ENCODE measurements at regions not wholly inside any gene's neighbourhood (a gene's known extent, or its start where the extent isn't known, plus 50 kb on each side); places are given as distances from the start of the nearest gene placed in this dataset.

DNA sequence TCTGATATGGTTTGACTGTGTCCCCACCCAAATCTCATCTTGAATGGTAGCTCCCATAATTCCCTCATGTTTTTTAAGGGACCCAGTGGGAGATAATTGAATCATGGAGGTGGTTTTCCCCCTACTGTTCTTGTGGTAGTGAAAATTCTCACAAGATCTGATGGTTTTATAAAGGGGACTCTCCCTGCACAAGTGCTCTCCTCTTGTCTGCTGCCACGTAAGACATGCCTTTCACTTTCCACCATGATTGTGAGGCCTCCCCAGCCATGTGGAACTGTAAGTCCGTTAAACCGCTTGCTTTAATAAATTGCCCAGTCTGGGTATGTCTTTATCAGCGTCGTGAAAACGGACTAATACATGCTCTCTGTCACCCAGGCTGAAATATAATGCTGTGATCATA lies 200.9 kb upstream of the SLIT2 start:
- DNase-seq (ENCODE audit: low read depth, low spot score), result no peak

- DNase-seq (ENCODE audit: low read depth, low spot score), result no peak
Measured at GRCh38 chr4:20049889-20050288, 201.8 kb upstream of the SLIT2 start.

DNA sequence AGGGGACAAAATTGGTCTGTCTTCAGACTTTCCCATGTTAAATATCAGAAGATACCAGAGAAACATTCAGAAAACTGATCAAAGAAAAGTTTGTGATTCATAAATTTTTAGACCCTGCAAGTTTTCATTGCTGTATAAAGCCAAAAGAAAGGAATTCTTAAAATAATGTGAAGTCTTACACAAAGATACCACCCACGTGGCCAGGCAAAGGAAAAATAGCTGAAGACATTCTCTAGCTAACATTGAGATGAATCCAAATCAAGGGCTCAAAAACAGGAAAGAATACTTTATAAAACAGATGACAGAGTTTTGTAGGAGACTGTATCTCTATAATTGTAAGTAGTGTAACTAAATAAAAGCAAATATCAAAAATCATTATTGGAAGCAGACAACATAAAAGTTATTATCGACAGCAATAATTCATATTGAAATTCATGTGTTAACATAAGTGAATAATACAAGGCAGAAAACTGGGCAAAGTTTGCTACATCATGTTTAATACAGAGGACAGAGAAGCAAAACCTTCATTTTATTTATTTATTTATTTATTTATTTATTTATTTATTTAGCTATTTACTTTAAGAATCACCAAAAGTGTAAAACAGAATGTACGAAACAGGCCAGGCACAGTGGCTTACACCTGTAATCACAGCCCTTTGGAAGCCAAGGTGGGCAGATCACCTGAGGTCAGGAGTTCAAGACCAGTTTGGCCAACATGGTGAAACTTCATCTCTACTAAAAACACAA lies 204.6 kb upstream of the SLIT2 start:
- no peak for DNase-seq (ENCODE audit: low read depth, low spot score)

DNA sequence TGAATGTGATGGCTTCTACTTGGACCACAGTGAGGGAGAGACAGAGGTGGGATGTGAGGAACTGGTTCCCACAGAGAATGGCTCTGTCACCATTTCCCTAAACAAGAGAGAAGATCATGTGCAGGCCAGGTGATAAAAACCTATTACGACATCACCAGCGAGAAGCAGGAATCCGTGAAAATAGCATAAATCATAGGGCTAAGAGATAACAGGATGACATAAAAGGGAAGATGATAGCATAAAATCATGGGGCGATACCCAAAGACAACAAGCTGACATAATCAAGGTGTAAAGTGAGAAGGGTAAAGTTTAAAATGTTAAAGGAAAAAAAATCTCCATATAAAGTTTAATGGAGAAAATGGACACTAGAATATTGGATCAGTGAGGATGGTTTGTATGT lies 205.5 kb upstream of the SLIT2 start:
- no peak for DNase-seq (ENCODE audit: low read depth, low spot score)

- DNase-seq (ENCODE audit: low read depth, low spot score), result no peak
Measured at GRCh38 chr4:20044966-20045365, 206.7 kb upstream of the SLIT2 start.

GRCh38 chr4:20044502-20044911 lies 207.2 kb upstream of the SLIT2 start:
- no peak for DNase-seq (ENCODE audit: low read depth, low spot score)

- DNase-seq (ENCODE audit: low read depth, low spot score), result no peak
Measured at GRCh38 chr4:20043991-20044390, 207.7 kb upstream of the SLIT2 start.

DNA sequence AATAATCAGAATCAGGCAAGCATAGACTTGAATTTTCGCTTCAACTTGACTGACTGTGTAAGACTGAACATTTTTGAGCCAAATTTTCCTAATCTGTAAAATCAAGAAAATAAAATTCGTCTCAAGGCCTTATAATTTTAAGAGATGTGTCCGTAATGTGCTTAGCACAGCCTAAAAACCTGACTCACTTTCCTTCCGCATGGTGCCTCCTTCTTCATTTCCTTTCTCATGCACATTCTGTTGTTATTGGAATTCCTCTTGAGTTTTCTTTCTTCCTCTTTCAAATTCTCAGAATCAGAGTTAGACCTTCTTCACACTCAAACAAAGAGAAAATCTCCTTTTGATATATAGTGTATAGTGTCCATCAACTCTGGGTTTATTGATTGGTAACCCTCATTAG lies 208.9 kb upstream of the SLIT2 start:
- no peak for DNase-seq (ENCODE audit: low read depth, low spot score)

DNA sequence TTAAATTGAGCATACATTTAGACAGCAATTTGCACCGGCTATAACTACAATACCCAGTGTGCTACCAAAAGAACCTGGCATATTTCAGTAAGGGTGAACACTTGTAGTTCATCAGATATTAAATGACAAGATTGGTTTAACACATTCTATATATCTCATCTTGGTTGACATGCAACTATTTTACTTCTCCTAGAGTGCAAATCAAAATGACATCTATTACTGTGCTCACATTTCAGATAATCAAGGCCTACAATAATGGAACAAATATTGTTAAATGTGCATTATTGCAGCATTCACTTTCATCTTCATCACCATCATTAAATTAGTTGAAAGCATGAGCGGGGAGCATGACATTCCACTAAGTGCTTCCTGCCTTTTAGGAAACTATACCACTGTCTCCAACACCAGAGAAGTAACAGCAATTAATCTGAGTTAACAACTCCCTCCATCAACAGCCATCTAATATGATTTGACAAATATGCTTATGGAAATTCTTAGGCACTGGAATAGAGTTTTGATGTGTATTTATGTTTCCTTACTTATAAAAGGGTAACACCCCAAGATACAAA lies 209.8 kb upstream of the SLIT2 start:
- DNase-seq (ENCODE audit: low read depth, low spot score), result no peak

GRCh38 chr4:20037745-20038144 lies 214.0 kb upstream of the SLIT2 start:
- no peak for DNase-seq (ENCODE audit: low read depth, low spot score)

DNA sequence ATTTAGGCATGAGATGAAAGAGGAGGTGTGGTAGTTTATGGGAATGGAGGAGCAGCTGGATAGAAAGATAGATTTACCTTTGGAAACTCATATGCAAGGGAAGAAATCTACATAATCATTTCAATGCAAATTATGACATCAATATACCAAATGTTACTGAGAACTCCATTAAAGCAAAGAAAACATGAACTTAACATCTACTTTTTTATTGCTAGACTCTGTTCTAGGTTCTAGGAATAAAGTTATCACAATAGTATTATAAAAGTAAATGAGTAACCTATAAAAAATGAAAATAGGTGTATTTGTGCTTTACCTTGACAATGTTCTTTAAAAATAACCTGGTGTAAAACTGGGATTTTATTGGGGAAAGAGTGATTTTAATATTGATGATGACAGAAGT lies 221.6 kb upstream of the SLIT2 start:
- no peak for DNase-seq (ENCODE audit: low read depth, low spot score)

DNA sequence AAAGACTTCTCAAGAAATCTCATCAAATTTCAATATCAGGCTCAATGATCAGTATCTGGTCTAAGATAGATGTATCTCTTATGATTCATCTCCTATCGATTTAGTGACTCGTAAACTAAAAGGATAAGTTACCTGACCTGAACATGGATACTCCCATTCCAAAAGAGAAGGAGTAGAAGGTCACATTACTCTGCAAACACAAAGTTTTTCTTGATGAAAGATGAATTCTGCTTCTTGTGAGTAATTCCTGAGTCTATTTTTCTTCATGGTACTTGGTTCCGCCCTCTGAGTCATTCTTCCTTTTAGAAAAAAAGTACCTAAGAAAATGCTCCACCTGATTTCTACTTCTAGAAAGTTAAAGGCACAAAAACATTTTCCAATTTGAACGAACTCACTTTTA lies 223.1 kb upstream of the SLIT2 start:
- DNase-seq (ENCODE audit: low read depth, low spot score), result no peak

DNA sequence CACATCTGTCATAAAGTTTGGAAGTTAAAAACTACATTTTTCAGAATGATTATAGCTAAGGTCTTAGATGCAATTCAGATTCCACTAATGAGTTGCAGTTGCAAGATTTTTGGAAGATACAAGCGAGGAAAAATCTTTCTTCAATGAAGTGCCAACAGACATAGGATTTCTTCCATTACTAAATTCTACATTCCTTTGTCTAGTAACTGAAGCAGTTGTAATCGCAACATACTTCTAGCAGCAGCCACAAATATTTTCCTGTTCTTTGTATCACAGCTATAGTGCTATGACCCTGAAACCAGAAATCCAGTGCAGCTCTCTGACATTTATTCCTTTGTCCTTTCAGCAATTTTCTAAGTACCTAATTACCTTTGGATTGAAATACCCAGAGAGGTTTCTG lies 225.2 kb upstream of the SLIT2 start:
- DNase-seq (ENCODE audit: low read depth, low spot score), result no peak

GRCh38 chr4:20022471-20022870 lies 229.2 kb upstream of the SLIT2 start:
- no peak for DNase-seq (ENCODE audit: low read depth, low spot score)

DNA sequence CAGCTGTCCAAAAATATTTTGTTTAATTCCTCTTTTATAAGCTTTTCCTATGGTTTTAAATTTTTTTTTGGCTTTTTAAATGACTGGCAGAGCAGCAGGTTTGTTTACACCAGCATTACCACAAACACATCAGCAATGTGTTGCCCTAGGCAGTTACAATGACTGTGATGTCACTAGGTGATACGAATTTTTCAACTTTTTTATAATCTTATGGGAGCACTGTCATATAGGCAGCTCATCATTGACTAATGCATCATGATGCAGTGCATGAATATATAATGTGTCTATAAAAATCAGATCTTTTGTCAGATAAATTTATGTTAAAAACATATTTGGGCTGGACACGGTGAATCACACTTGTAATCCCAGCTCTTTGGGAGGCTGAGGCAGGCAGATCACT lies 231.6 kb upstream of the SLIT2 start:
- no peak for DNase-seq (ENCODE audit: low read depth, low spot score)

- DNase-seq (ENCODE audit: low read depth, low spot score), result no peak
Measured at GRCh38 chr4:20019310-20020015, 232.2 kb upstream of the SLIT2 start.

DNA sequence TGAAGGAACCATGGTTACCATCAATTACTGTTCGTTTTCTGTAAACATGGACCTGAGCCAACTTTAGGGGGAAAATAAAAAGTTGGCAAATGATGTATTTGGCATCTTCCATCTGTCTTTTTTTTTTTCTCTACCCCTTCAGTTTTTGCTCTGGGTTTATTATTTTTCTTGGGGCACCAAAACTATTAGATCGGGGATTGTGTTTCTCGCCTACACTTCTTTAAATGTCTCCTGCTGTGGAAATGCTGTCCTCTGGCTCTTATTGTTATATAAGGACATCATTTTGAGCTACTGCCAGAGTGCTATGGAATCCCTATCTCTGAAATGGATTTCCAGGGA lies 234.0 kb upstream of the SLIT2 start:
- no peak for DNase-seq (ENCODE audit: low read depth, low spot score)

- DNase-seq (ENCODE audit: low read depth, low spot score), result no peak
Measured at GRCh38 chr4:20017070-20017776, 234.5 kb upstream of the SLIT2 start.

GRCh38 chr4:20015636-20016224 lies 236.0 kb upstream of the SLIT2 start:
- no peak for DNase-seq (ENCODE audit: low read depth, low spot score)

DNA sequence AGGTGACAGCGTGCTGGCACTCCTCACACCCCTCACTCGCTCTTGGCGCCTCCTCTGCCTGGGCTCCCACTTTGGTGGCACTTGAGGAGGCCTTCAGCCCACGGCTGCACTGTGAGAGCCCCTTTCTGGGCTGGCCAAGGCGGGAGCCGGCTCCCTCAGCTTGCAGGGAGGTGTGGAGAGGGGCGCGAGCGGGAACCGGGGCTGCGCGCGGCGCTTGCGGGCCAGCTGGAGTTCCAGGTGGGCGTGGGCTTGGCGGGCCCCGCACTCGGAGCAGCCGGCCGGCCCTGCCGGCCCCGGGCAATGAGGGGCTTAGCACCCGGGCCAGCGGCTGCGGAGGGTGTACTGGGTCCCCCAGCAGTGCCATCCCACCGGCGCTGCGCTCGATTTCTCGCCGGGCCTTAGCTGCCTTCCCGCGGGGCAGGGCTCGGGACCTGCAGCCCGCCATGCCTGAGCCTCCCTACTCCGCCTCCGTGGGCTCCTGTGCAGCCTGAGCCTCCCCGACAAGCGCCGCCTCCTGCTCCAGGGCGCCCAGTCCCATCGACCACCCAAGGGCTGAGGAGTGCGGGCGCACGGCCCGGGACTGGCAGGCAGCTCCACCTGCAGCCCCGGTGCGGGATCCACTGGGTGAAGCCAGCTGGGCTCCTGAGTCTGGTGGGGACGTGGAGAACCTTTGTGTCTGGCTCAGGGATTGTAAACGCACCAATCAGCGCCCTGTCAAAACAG lies 247.7 kb upstream of the SLIT2 start:
- peak; percentile 4 for DNase-seq (ENCODE audit: low read depth, low spot score)

GRCh38 chr4:19999775-20000414 lies 251.8 kb upstream of the SLIT2 start:
- DNase-seq (ENCODE audit: low read depth, low spot score), result no peak
